Sigmoid colon (tissue), 6 donors: ENCODE measurements at regions not wholly inside any gene's neighbourhood (a gene's known extent, or its start where the extent isn't known, plus 50 kb on each side); places are given as distances from the start of the nearest gene placed in this dataset.
"Not testable (repeated sequence)": the region's sequence is repeated elsewhere in the genome, so short reads cannot be mapped to it uniquely, and the experiment has no call there.

Experiments used
- DNase-seq: peaks from one replicate; pipeline ENCODE4 v3.0.0-alpha.2; 2019
- H3K27ac ChIP-seq, 4 donors: fragments of 200-600 bp; sonication (generic); one replicate each; pipeline ENCODE4 v1.5.1; 2016 to 2019; ENCODE audit warnings: mild to moderate bottlenecking in 1 of 4
- H3K27me3 ChIP-seq, 3 donors: fragments of 200-600 bp; sonication (generic); one replicate each; pipeline ENCODE4 v1.5.1; 2019; ENCODE audit warnings: mild to moderate bottlenecking in 1 of 3
- H3K36me3 ChIP-seq, 4 donors: fragments of 200-600 bp; sonication (generic); one replicate each; pipeline ENCODE4 v1.5.1; 2016 to 2019
- H3K4me1 ChIP-seq, 4 donors: fragments of 200-600 bp; sonication (generic); one replicate each; pipeline ENCODE4 v1.5.1; 2017 to 2019
- H3K4me3 ChIP-seq, 4 donors: fragments of 200-600 bp; sonication (generic); one replicate each; pipeline ENCODE4 v1.5.1; 2017 to 2019; ENCODE audit warnings: mild to moderate bottlenecking in 2 of 4, moderate library complexity in 1 of 4
- H3K9me3 ChIP-seq, 4 donors: fragments of 200-600 bp in 3 of 4; sonication (generic) in 3 of 4; one replicate each; pipeline versions ENCODE4 v1.5.1 to v1.6.1; 2013 to 2019
- CTCF ChIP-seq, 4 experiments: fragments of 450-650 bp in 3 of 4; fragments of 200-600 bp in 1 of 4; IDR thresholded peaks; one replicate each; pipeline ENCODE4 v1.5.1; 2016 to 2019; ENCODE audit warnings: antibody characterized with exemption in 4 of 4, mild to moderate bottlenecking in 3 of 4, moderate library complexity in 2 of 4
- EP300 ChIP-seq, 4 donors: sonication (generic); formaldehyde crosslinking; IDR thresholded peaks; one replicate each; pipeline ENCODE4 v1.6.1; 2017; ENCODE audit warnings: antibody characterized with exemption in 4 of 4
- POLR2A ChIP-seq, 2 donors: fragments of 450-650 bp; IDR thresholded peaks; one replicate each; pipeline ENCODE4 v1.6.1; 2016; ENCODE audit warnings: antibody characterized with exemption in 2 of 2, mild to moderate bottlenecking in 2 of 2, moderate library complexity in 2 of 2
- POLR2AphosphoS5 ChIP-seq, 4 donors: sonication (generic); formaldehyde crosslinking; IDR thresholded peaks; one replicate each; pipeline ENCODE4 v1.6.1; 2017; ENCODE audit warnings: antibody characterized with exemption in 4 of 4
- WGBS, 2 donors: extraction: QIAGEN DNeasy Blood & Tissue Kit; methylation state at CpG; one replicate each; pipeline ENCODE4 v1.1.7; 2013; 5-methylcytosine and 5-hydroxymethylcytosine counted together
- intact Hi-C: fragments of 100-400 bp; cut with DNase I; formaldehyde crosslinking; loops from one replicate; pipeline ENCODE4 v1.15.1; 2023
- donor health status: healthy with polysubstance abuse.
- donor health status: healthy.

- Histone ChIP-seq H3K4me3 (no peak overlapping the region), H3K4me1 (no peaks in the 10 kb centered on the region), H3K36me3 (no peaks in the 10 kb centered on the region), H3K9me3 (no peaks in the 10 kb centered on the region), H3K27ac (no peak overlapping the region), H3K27me3 (no peaks in the 10 kb centered on the region)
- no peak for DNase-seq
- TF ChIP-seq CTCF (IDR thresholded peaks at IDR 0.05) (no peak), POLR2A (IDR thresholded peaks at IDR 0.05) (no peak)
- intact Hi-C loops = no loop called here
- 80 to 84% methylated on average over 5 of the region's 5 CpGs for WGBS, 2 donors
These were observed 1757.6 kb downstream of the ARAP2 start for GRCh38 chr4:34486461-34487363.

GRCh38 chr4:34492414-34492813, 1751.9 kb downstream of the ARAP2 start:
- TF ChIP-seq POLR2AphosphoS5 (IDR thresholded peaks at IDR 0.05) = no peak
- no peak for TF ChIP-seq EP300 (IDR thresholded peaks at IDR 0.05)
- TF ChIP-seq CTCF (IDR thresholded peaks at IDR 0.05) = no peak
- no peak for TF ChIP-seq POLR2A (IDR thresholded peaks at IDR 0.05)
- H3K36me3 ChIP-seq = no peaks in the 10 kb centered on the region
- H3K9me3 ChIP-seq = peaks cover 0 to 3% (median 0%) of the 10 kb centered on the region in 4 donors
- intact Hi-C loops = no loop called here
- no peak overlapping the region for H3K4me3 ChIP-seq
- H3K27me3 ChIP-seq = no peaks in the 10 kb centered on the region
- DNase-seq = no peak
- no peaks in the 10 kb centered on the region for H3K4me1 ChIP-seq
- 65 to 83% methylated on average over 1 of the region's 1 CpG for WGBS, 2 donors
- no peak overlapping the region for H3K27ac ChIP-seq

DNA sequence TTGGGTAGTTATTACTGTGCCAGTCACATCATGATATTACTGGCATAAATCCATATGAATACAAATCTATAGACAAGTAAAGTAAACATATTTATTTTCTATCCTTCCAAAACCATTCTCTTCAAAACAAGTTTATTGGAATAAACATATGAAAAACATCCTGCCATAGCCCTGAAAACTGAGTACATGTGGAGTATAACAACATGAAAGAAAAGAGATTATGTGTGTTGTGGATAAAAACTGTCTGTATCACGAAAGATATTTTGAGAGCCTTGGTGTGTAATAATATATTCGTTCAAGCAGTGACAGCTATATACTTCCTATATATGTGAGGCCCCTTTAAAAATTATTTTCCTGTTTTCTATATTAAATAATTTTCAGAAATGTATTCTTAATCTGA, 1742.2 kb downstream of the ARAP2 start:
- Histone ChIP-seq H3K4me3 (no peak overlapping the region), H3K27me3 (no peaks in the 10 kb centered on the region), H3K4me1 (no peaks in the 10 kb centered on the region), H3K27ac (no peak overlapping the region), H3K36me3 (no peaks in the 10 kb centered on the region), H3K9me3 (no peaks in the 10 kb centered on the region)
- DNase-seq = no peak
- 81 to 83% methylated on average over 2 of the region's 2 CpGs for WGBS, 2 donors
- intact Hi-C loops = no loop called here
- TF ChIP-seq EP300 (IDR thresholded peaks at IDR 0.05) = no peak
- TF ChIP-seq POLR2AphosphoS5 (IDR thresholded peaks at IDR 0.05) = no peak
- no peak for TF ChIP-seq CTCF (IDR thresholded peaks at IDR 0.05)
- TF ChIP-seq POLR2A (IDR thresholded peaks at IDR 0.05) = no peak

- DNase-seq, intact Hi-C loops: not testable (repeated sequence)
- WGBS, 2 donors = 57 to 67% methylated on average over 2 of the region's 2 CpGs
These were observed 1739.6 kb downstream of the ARAP2 start for GRCh38 chr4:34504731-34505130.

DNA sequence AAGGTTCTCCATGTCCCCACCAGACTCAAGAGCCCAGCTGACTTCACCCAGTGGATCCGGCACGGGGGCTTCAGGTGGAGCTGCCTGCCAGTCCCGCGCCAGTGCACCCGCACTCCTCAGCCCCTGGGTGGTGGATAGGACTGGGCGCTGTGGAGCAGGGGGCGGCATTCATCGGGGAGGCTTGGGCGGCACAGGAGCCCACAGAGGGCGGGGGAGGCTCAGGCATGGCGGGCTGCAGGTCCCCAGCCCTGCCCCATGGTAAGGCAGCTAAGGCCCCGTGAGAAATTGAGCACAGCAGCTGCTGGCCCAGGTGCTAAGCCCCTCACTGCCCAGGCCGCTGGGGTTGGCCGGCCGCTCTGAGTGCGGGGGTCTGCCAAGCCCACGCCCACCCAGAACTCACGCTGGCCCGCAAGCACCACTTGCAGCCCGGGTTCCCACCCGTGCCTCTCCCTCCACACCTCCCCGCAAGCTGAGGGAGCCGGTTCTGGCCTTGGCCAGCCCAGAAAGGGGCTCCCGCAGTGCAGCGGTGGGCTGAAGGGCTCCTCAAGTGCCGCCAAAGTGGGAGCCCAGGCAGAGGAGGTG, 1737.7 kb downstream of the ARAP2 start:
- H3K4me1 ChIP-seq, DNase-seq, intact Hi-C loops, H3K9me3 ChIP-seq, H3K36me3 ChIP-seq, H3K27me3 ChIP-seq, H3K4me3 ChIP-seq, H3K27ac ChIP-seq: not testable (repeated sequence)
- 91 to 93% methylated on average over 26 of the region's 26 CpGs for WGBS, 2 donors

More at GRCh38 chr4:34504731-34505130, 1739.6 kb downstream of the ARAP2 start:
- H3K9me3 ChIP-seq, H3K36me3 ChIP-seq, H3K27me3 ChIP-seq, H3K4me3 ChIP-seq, H3K4me1 ChIP-seq, H3K27ac ChIP-seq: not testable (repeated sequence)

DNA sequence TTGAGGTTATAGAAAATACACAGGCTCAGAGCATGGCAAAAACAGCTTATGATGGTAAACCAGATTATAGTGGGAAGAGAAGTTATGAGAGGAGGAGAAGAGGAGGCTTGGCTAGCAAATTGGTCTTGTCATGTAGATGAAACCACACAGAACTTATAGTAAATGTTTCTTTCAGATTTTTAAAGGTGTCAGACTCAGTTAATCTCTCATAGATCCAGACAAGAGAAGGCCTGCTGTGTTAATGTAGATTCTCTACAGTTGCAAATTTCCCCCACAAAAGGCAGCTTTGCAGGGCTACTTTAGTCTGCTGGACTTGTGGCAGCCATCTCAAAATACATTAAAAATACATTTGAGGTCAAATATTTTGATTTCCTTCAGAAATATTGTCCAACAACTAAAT, 1731.7 kb downstream of the ARAP2 start:
- Histone ChIP-seq H3K27ac (no peak overlapping the region), H3K27me3 (no peaks in the 10 kb centered on the region), H3K9me3 (no peaks in the 10 kb centered on the region), H3K4me1 (no peaks in the 10 kb centered on the region), H3K36me3 (no peaks in the 10 kb centered on the region), H3K4me3 (no peak overlapping the region)
- intact Hi-C loops = no loop called here
- TF ChIP-seq POLR2AphosphoS5 (IDR thresholded peaks at IDR 0.05) = no peak
- no peak for DNase-seq
